ENCODE measurements at regions not wholly inside any gene's neighbourhood (a gene's known extent, or its start where the extent isn't known, plus 50 kb on each side); places are given as distances from the start of the nearest gene placed in this dataset.

- no peak for DNase-seq
Observed at GRCh38 chr16:13291591-13292333, 390.4 kb downstream of the SHISA9 start.

- DNase-seq, result no peak
Observed at GRCh38 chr16:13296206-13296605, 394.8 kb downstream of the SHISA9 start.

GRCh38 chr16:13298666-13299065 is 397.3 kb downstream of the SHISA9 start:
- DNase-seq, result no peak

- DNase-seq, result no peak
Observed at GRCh38 chr16:13300066-13300840, 398.9 kb downstream of the SHISA9 start.

- no peak for DNase-seq
Observed at GRCh38 chr16:13305019-13305755, 403.8 kb downstream of the SHISA9 start.

GRCh38 chr16:13306161-13306995 is 405.0 kb downstream of the SHISA9 start:
- no peak for DNase-seq

DNA sequence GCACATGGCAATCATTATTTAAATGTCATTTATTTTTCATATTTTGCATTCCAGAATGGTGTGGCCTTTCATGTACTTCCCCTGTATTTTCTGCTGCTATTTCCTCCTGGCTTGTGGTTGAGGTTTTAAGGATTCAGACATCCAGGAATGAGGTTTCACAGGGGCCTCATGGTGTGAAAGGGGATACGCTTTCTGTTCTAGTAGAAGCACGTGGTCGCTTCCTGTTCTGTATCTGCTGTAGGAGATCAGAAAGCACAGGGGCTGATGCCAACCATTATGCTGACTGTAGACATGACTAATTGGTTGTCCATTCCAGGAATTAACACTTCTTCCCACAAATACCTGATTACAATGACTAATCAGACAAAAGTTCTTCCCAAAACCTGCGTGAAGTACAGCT is 405.9 kb downstream of the SHISA9 start:
- DNase-seq, result no peak

DNA sequence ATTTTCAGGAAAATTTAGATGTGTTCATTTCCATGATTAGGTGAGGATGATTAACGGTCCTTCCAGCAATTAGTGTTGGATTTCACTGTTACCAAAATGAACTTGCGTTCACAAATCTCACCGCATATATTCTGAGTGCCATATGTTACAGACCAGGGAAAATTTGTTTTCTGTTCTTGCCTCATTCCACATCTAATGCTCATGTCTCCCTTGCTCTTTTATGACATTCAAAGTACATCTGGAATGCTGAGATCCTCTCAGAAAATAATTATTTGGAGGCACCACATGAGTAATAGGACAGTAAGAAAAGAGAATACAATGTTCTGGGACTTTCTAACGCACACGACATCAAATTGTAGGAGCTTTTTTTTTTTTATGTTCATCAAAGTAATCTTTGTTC is 406.5 kb downstream of the SHISA9 start:
- DNase-seq, result no peak

DNA sequence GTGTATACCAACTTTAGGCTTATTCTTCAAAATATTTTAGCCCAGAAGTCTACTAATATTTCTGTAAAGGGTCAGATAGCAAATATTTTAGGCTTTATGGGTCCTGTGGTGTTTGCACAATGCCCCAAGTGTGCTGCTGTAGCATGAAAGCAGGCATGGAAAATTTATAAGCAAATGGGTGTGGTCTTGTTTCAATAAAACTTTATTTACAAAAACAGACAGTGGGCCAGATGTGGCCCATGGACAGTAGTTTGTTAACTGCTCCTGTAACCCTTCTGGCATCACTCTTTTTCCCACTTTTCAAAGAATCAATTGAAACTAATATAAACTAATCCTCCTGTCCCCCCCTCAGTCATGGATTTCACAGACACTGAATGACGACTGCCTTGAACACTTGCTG is 410.7 kb downstream of the SHISA9 start:
- DNase-seq, result no peak

DNA sequence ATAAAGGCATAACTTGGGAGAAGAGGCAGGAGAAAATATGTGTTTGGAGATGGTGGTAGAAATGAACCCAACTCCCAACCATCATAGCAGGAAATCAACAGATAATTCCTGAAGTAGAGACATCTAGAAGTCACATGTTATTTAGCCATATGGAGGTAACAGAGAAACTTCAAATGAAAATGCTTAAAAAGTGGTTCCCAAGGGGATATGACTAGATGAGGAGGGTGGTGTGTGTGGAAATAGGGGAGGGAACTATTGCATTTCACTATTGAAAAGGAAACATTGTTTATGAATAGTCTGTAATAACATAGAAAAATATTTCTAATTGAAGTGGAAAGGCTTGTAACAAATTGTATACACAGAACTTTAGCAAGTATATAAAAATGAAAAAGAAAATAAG is 412.0 kb downstream of the SHISA9 start:
- DNase-seq, result no peak

- no peak for DNase-seq
Observed at GRCh38 chr16:13314633-13315032, 413.2 kb downstream of the SHISA9 start.

GRCh38 chr16:13315642-13316427 is 414.4 kb downstream of the SHISA9 start:
- no peak for DNase-seq

GRCh38 chr16:13322336-13322735 is 420.9 kb downstream of the SHISA9 start:
- no peak for DNase-seq

DNA sequence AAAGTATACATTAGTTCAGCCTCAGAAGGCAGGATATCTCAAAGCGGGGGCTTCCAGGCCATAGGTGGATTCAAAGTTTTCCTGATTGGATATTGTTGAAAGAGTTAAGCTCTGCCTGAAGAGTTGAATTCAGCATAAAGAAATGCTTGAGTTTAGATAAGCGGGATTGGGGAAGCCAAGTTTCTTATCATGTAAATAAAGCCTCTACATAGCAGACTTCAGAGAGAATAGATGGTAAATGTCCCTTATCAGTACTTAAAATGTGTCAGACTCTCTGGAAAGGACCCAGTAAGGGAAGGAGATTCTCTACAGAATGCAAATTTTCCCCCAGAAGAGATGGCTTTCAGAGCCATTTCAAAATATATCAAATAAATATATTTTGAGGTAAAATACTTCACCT is 423.5 kb downstream of the SHISA9 start:
- no peak for DNase-seq

- no peak for DNase-seq
Observed at GRCh38 chr16:13325396-13325795, 424.0 kb downstream of the SHISA9 start.

DNA sequence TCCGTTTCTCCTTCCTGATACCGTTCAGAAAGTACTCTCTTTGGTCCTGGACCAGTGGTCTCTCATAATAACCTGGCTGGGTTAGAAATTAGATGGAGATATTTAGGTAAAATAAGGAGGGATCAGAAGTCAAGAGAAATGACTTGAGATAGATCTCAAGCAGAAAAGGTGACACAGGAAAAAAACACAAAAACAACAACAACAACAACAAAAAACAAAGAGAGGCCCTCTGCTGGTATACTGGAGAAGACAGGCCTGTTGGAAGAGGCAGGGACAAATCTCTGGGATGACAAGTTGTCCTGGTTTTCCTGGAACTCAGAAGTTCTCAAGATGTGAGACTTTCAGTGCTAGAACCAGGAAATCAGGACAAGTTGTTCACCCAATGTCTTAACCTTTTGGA is 430.5 kb downstream of the SHISA9 start:
- DNase-seq, result no peak

DNA sequence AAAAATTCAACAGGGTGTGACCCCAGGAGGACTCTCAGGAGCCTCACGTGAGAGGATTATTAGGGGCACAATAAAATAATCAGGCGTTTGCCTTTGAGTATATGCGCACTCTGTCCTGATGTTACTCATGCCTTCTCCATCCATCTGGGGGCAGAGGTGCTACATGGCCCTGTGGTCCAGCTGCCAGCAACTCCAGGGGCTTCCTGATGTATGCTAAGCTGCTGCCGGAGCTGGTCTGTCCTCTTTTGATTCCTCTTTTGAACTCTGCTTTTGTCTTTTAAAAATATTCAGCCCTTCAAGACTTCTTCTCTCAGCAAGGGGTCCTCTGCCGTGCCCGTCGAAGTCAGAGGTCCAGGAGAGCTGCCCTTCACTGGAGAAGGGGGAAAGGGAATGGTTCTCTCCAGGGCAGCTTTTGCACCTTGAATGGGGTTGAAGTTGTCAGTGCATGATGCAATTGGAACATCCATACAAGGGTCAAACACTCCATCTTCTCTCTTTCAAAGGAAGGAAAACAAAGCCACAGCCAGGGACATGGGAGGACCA is 431.4 kb downstream of the SHISA9 start:
- DNase-seq, result no peak

- DNase-seq, result no peak
Observed at GRCh38 chr16:13333336-13333735, 431.9 kb downstream of the SHISA9 start.

- no peak for DNase-seq
Observed at GRCh38 chr16:13335879-13336278, 434.5 kb downstream of the SHISA9 start.

DNA sequence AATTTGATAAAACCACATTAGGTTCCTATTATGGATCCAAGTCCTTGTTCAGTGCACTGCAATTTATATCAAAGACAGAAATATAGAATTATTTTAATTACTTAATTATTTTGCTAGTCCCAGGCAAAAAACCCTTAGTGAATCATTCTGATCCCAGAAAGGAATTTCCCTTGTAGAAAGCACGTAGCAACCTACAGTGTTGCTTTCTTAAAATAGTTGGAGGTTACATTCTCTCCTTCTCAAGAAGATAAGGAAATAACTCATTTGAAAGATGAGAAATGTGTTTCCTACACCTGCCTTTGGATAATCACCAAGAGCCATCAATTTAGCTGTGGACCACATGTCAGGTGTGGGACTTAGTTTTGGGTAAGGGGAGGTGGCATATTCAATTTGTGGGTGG is 434.9 kb downstream of the SHISA9 start:
- DNase-seq, result no peak

Measured in CD4-positive, alpha-beta T cell treated with Interferon alpha-2 for 1 hour (primary cell).